Neural cell (in vitro differentiated cells): ENCODE measurements at regions not wholly inside any gene's neighbourhood (a gene's known extent, or its start where the extent isn't known, plus 50 kb on each side); places are given as distances from the start of the nearest gene placed in this dataset.

Source experiments
- H2AFZ ChIP-seq: fragments of 200-600, 300-800 bp; sonication (generic), shearing (Covaris generic); 2 replicates; pipeline ENCODE4 v1.6.0; 2014; ENCODE audit warnings: low read depth, mild to moderate bottlenecking, antibody characterized with exemption, low read length, moderate library complexity
- H3F3A ChIP-seq: fragments of 200-600 bp; shearing (Covaris generic); 2 replicates; pipeline ENCODE4 v1.6.1; 2016; ENCODE audit warnings: mild to moderate bottlenecking, moderate library complexity, mixed read lengths, antibody characterized with exemption, low read length; ENCODE audit not compliant: insufficient read depth, poor library complexity, severe bottlenecking
- H3K27ac ChIP-seq: fragments of 200-600, 300-800 bp; sonication (generic), shearing (Covaris generic); 2 replicates; pipeline ENCODE4 v1.5.1; 2014; ENCODE audit warnings: mild to moderate bottlenecking, low read length, moderate library complexity
- H3K27me3 ChIP-seq: fragments of 300-800, 200-600 bp; sonication (generic), shearing (Covaris generic); 2 replicates; pipeline ENCODE4 v1.6.0; 2014; ENCODE audit warnings: mild to moderate bottlenecking, low read depth, low read length, moderate library complexity; ENCODE audit not compliant: insufficient read depth
- H3K36me3 ChIP-seq: fragments of 300-800, 200-600 bp; sonication (generic), shearing (Covaris generic); 2 replicates; pipeline ENCODE4 v1.5.1; 2014; ENCODE audit warnings: mild to moderate bottlenecking, antibody characterized with exemption, low read length, moderate library complexity; ENCODE audit not compliant: insufficient read depth
- H3K4me2 ChIP-seq: fragments of 300-800, 200-600 bp; sonication (generic), shearing (Covaris generic); 2 replicates; pipeline ENCODE4 v1.6.0; 2014; ENCODE audit warnings: mild to moderate bottlenecking, low read length
- H3K4me3 ChIP-seq: fragments of 300-800, 200-600 bp; sonication (generic), shearing (Covaris generic); 2 replicates; pipeline ENCODE4 v1.5.1; 2014; ENCODE audit warnings: mild to moderate bottlenecking, low read length, moderate library complexity
- H3K79me2 ChIP-seq: fragments of 200-600 bp; shearing (Covaris generic); replicated peaks from 2 replicates; pipeline ENCODE4 v1.6.0; 2014; ENCODE audit warnings: mild to moderate bottlenecking, low read length, moderate library complexity; ENCODE audit not compliant: insufficient read depth
- H3K9ac ChIP-seq: fragments of 300-800, 200-600 bp; sonication (generic), shearing (Covaris generic); 2 replicates; pipeline ENCODE4 v1.6.1; 2016; ENCODE audit warnings: mild to moderate bottlenecking, low read length, mixed read lengths
- H3K9me2 ChIP-seq: fragments of 200-600 bp; shearing (Covaris generic); 2 replicates; pipeline ENCODE4 v1.6.1; 2016; ENCODE audit warnings: mild to moderate bottlenecking, low read length, mixed read lengths; ENCODE audit not compliant: insufficient read depth
- H3K9me3 ChIP-seq: fragments of 200-600, 300-800 bp; sonication (generic), shearing (Covaris generic); 2 replicates; pipeline ENCODE4 v1.6.1; 2016; ENCODE audit warnings: mild to moderate bottlenecking, mixed run types, low read length, moderate library complexity, mixed read lengths
- H4K20me1 ChIP-seq: fragments of 200-600 bp; shearing (Covaris generic); 2 replicates; pipeline ENCODE4 v1.6.1; 2016; ENCODE audit warnings: mild to moderate bottlenecking, mixed run types; ENCODE audit not compliant: insufficient read depth
- EP300 ChIP-seq: fragments of 450-650 bp; conservative IDR thresholded peaks from 2 replicates; pipeline ENCODE4 v1.6.1; 2014; ENCODE audit warnings: antibody characterized with exemption, mild to moderate bottlenecking, moderate library complexity; ENCODE audit not compliant: poor library complexity, severe bottlenecking
- EZH2 ChIP-seq: fragments of 200-600, 300-800 bp; shearing (Covaris generic), sonication (generic); IDR thresholded peaks from 2 replicates; pipeline ENCODE4 v1.6.1; 2014; ENCODE audit warnings: antibody characterized with exemption, low read length, borderline replicate concordance, mild to moderate bottlenecking; ENCODE audit not compliant: insufficient read depth, poor library complexity, severe bottlenecking
- MXI1 ChIP-seq: fragments of 450-650 bp; conservative IDR thresholded peaks from 2 replicates; pipeline ENCODE4 v1.6.1; 2014; ENCODE audit warnings: antibody characterized with exemption, mild to moderate bottlenecking; ENCODE audit not compliant: poor library complexity, severe bottlenecking
- POLR2AphosphoS5 ChIP-seq: IDR thresholded peaks from 2 replicates; pipeline ENCODE4 v1.6.1; 2012
- RAD21 ChIP-seq: fragments of 450-650 bp; conservative IDR thresholded peaks from 2 replicates; pipeline ENCODE4 v1.6.1; 2014; ENCODE audit warnings: antibody characterized with exemption, mild to moderate bottlenecking, moderate library complexity
- SMC3 ChIP-seq: fragments of 450-650 bp; conservative IDR thresholded peaks from 2 replicates; pipeline ENCODE4 v1.6.1; 2014; ENCODE audit warnings: antibody characterized with exemption, mild to moderate bottlenecking, moderate library complexity; ENCODE audit not compliant: poor library complexity
- TAF1 ChIP-seq: IDR thresholded peaks from 2 replicates; pipeline ENCODE4 v1.6.1; 2012; ENCODE audit warnings: low read depth
- TF ChIP-seq, protein P1 (sequence below): fragments of 450-650 bp; IDR thresholded peaks from 2 replicates; pipeline ENCODE4 v1.5.1; 2014; ENCODE audit warnings: antibody characterized with exemption, mild to moderate bottlenecking, moderate library complexity; ENCODE audit not compliant: poor library complexity, severe bottlenecking
- TF ChIP-seq, protein P2 (sequence below): IDR thresholded peaks from 2 replicates; pipeline ENCODE4 v1.6.1; 2012; ENCODE audit warnings: borderline replicate concordance

DNA sequence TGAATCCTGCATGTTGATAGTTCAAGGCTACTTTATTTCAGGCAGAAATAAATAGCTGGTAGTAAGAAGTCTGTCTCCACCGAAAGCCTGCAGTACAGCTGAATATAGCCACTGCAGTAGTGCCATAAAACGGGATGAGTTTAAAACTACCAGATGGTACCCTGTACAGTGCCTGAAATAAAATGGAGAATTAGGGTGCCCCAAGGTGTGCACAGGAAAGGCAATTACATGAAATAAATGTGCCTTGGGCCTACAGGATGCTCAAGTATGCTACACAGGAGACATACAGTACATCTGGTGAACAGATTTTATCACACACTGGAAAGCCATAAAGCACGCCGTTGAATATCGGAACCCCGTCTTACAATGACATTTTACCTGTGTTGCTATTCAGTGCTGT is 447.7 kb upstream of the HNRNPA3 start:
- H3K4me2 ChIP-seq: no peak overlapping the region
- no peak overlapping the region for H2AFZ ChIP-seq
- H3K27ac ChIP-seq: no peak overlapping the region
- no peak overlapping the region for H3K9ac ChIP-seq
- H4K20me1 ChIP-seq: no peaks in the 10 kb centered on the region
- TF ChIP-seq POLR2AphosphoS5 (no peak), MXI1 (no peak), SMC3 (no peak), EZH2 (no peak), TAF1 (no peak), RAD21 (no peak), EP300 (no peak)
- TF ChIP-seq, protein P1, sequence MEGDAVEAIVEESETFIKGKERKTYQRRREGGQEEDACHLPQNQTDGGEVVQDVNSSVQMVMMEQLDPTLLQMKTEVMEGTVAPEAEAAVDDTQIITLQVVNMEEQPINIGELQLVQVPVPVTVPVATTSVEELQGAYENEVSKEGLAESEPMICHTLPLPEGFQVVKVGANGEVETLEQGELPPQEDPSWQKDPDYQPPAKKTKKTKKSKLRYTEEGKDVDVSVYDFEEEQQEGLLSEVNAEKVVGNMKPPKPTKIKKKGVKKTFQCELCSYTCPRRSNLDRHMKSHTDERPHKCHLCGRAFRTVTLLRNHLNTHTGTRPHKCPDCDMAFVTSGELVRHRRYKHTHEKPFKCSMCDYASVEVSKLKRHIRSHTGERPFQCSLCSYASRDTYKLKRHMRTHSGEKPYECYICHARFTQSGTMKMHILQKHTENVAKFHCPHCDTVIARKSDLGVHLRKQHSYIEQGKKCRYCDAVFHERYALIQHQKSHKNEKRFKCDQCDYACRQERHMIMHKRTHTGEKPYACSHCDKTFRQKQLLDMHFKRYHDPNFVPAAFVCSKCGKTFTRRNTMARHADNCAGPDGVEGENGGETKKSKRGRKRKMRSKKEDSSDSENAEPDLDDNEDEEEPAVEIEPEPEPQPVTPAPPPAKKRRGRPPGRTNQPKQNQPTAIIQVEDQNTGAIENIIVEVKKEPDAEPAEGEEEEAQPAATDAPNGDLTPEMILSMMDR: no peak
- TF ChIP-seq, protein P2, sequence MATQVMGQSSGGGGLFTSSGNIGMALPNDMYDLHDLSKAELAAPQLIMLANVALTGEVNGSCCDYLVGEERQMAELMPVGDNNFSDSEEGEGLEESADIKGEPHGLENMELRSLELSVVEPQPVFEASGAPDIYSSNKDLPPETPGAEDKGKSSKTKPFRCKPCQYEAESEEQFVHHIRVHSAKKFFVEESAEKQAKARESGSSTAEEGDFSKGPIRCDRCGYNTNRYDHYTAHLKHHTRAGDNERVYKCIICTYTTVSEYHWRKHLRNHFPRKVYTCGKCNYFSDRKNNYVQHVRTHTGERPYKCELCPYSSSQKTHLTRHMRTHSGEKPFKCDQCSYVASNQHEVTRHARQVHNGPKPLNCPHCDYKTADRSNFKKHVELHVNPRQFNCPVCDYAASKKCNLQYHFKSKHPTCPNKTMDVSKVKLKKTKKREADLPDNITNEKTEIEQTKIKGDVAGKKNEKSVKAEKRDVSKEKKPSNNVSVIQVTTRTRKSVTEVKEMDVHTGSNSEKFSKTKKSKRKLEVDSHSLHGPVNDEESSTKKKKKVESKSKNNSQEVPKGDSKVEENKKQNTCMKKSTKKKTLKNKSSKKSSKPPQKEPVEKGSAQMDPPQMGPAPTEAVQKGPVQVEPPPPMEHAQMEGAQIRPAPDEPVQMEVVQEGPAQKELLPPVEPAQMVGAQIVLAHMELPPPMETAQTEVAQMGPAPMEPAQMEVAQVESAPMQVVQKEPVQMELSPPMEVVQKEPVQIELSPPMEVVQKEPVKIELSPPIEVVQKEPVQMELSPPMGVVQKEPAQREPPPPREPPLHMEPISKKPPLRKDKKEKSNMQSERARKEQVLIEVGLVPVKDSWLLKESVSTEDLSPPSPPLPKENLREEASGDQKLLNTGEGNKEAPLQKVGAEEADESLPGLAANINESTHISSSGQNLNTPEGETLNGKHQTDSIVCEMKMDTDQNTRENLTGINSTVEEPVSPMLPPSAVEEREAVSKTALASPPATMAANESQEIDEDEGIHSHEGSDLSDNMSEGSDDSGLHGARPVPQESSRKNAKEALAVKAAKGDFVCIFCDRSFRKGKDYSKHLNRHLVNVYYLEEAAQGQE: no peak
- H3K79me2 ChIP-seq: no peaks in the 10 kb centered on the region
- no peaks in the 10 kb centered on the region for H3F3A ChIP-seq
- H3K27me3 ChIP-seq: no peaks in the 10 kb centered on the region
- no peaks in the 10 kb centered on the region for H3K9me2 ChIP-seq
- no peaks in the 10 kb centered on the region for H3K36me3 ChIP-seq
- H3K4me3 ChIP-seq: no peak overlapping the region
- no peaks in the 10 kb centered on the region for H3K9me3 ChIP-seq

DNA sequence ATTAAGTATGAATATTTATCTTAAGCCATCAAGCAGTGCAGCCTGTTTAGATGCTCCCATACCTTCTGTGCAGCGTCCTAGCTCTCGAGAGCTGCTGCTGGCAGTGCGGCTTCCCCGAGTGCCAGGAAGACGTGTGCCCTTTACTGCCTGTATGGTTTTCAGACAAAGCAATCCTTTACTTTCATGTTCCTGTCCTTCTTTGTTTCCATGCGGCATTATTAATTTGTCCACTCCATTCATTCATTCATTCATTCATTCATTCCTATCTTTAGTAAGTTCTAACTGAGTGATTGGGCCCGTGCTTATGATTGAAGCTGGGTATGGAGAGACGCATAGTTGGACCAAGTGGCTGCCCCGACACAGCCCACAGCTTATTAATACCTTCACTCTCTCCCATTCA is 446.6 kb upstream of the HNRNPA3 start:
- TF ChIP-seq EP300 (no peak), TAF1 (no peak), MXI1 (no peak), RAD21 (no peak), SMC3 (no peak), EZH2 (no peak), POLR2AphosphoS5 (no peak)
- TF ChIP-seq, protein P2: no peak
- TF ChIP-seq, protein P1: no peak
- Histone ChIP-seq H3K9me3 (no peaks in the 10 kb centered on the region), H2AFZ (no peak overlapping the region), H3K9me2 (no peaks in the 10 kb centered on the region), H3K4me3 (no peak overlapping the region), H3K79me2 (no peaks in the 10 kb centered on the region), H3K36me3 (no peaks in the 10 kb centered on the region), H3K27me3 (no peaks in the 10 kb centered on the region), H3K9ac (no peak overlapping the region), H3K4me2 (no peak overlapping the region), H4K20me1 (no peaks in the 10 kb centered on the region), H3K27ac (no peak overlapping the region), H3F3A (no peaks in the 10 kb centered on the region)
